ENCODE measurements at regions not wholly inside any gene's neighbourhood (a gene's known extent, or its start where the extent isn't known, plus 50 kb on each side); places are given as distances from the start of the nearest gene placed in this dataset.
A peak's percentile ranks its signal among the peaks of the same experiment; 100 is the strongest.

DNA sequence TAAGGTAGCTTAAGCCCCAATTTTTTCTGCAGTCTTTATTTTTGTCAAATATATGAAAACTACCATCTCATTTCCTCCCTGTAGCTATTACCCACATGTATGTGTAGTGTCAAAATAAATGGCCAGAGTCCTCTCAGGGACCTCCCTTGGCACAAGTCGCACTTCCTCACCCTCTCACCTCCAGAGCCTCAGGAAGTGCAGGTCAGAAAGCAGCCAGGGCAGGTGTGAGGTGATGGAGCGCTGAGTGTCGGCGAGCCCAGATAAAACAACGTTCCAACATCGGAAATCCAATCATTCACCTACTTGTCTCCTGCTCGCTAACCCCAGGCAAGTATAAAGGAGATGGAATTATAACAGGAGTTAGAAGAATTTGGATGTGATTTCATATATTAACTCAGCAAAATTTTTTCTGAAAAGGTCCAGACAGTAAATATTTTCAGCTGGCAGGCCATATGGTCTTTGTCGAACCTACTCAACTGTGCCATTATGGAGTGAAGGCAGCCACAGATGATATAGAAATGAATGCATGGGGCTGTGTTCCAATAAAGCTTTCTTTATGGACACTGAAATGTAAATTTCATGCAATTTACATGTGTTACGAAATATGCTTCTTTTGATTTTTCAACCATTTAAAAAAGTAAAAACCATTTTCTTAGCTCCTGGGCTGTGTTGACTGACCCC lies 76.8 kb upstream of the ERG start:
- H3K9ac ChIP-seq (ENCODE audit: insufficient read depth in 1 of 2, low read length in 2 of 2), result no peak overlapping the region
- no peak for ATAC-seq (ENCODE audit: insufficient read depth, low FRiP score)
- peaks cover 0 to under 1% (median 0%) of the 10 kb centered on the region in 3 donors for H3K27me3 ChIP-seq (ENCODE audit: control insufficient read depth in 3 of 3, insufficient read depth in 3 of 3, low read length in 2 of 3)
- no peak overlapping the region for H3K4me3 ChIP-seq
- H3K9me3 ChIP-seq (ENCODE audit: control insufficient read depth in 4 of 4, insufficient read depth in 3 of 4, low read length in 3 of 4), result no peaks in the 10 kb centered on the region
- TF ChIP-seq, protein P1, sequence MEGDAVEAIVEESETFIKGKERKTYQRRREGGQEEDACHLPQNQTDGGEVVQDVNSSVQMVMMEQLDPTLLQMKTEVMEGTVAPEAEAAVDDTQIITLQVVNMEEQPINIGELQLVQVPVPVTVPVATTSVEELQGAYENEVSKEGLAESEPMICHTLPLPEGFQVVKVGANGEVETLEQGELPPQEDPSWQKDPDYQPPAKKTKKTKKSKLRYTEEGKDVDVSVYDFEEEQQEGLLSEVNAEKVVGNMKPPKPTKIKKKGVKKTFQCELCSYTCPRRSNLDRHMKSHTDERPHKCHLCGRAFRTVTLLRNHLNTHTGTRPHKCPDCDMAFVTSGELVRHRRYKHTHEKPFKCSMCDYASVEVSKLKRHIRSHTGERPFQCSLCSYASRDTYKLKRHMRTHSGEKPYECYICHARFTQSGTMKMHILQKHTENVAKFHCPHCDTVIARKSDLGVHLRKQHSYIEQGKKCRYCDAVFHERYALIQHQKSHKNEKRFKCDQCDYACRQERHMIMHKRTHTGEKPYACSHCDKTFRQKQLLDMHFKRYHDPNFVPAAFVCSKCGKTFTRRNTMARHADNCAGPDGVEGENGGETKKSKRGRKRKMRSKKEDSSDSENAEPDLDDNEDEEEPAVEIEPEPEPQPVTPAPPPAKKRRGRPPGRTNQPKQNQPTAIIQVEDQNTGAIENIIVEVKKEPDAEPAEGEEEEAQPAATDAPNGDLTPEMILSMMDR (IDR thresholded peaks at IDR 0.05; ENCODE audit: control extremely low read depth, extremely low read depth), result no peak
- no peaks in the 10 kb centered on the region for H3K36me3 ChIP-seq (ENCODE audit: control insufficient read depth in 4 of 4, insufficient read depth in 4 of 4, low read length in 4 of 4)
- H3K4me1 ChIP-seq (ENCODE audit: control insufficient read depth in 5 of 5, insufficient read depth in 5 of 5, low read length in 5 of 5), result no peaks in the 10 kb centered on the region
- H3K27ac ChIP-seq (ENCODE audit: low read depth in 1 of 2, low read length in 1 of 2), result no peak overlapping the region
- 82 to 85% methylated on average over 9 of the region's 9 CpGs for WGBS, 2 donors
- peak in 1 of 3 donors; percentile 22 for DNase-seq

DNA sequence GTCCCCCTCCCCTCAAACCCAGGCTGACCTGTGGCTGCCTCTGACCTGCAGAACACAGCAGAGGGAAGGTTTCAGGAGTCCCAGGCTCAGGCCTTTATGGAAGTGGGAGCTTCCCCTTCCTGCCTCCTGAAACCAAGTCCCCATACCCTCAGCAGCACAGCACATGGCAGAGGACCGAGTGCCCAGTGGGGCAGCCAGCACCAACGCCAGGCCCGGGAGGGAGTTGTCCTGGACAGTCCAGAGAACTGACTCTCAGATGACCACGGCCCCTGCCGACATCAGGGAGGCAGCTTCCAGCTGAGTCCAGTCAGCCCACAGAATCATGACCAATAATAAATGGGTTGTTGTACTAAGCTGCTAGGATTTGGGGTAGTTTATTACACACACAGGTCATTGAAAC lies 79.6 kb upstream of the ERG start:
- no peak for ATAC-seq (ENCODE audit: insufficient read depth, low FRiP score)
- Histone ChIP-seq H3K36me3 (ENCODE audit: control insufficient read depth in 4 of 4, insufficient read depth in 4 of 4, low read length in 4 of 4) (no peaks in the 10 kb centered on the region), H3K4me1 (ENCODE audit: control insufficient read depth in 5 of 5, insufficient read depth in 5 of 5, low read length in 5 of 5) (no peaks in the 10 kb centered on the region), H3K27me3 (ENCODE audit: control insufficient read depth in 3 of 3, insufficient read depth in 3 of 3, low read length in 2 of 3) (no peaks in the 10 kb centered on the region), H3K9ac (ENCODE audit: insufficient read depth in 1 of 2, low read length in 2 of 2) (no peak overlapping the region), H3K27ac (ENCODE audit: low read depth in 1 of 2, low read length in 1 of 2) (no peak overlapping the region), H3K9me3 (ENCODE audit: control insufficient read depth in 4 of 4, insufficient read depth in 3 of 4, low read length in 3 of 4) (no peaks in the 10 kb centered on the region), H3K4me3 (no peak overlapping the region)
- WGBS, 2 donors, result 94 to 95% methylated on average over 5 of the region's 5 CpGs
- no peak for DNase-seq
- TF ChIP-seq, protein P1 (IDR thresholded peaks at IDR 0.05; ENCODE audit: control extremely low read depth, extremely low read depth), result no peak

- H3K27ac ChIP-seq (ENCODE audit: low read depth in 1 of 2, low read length in 1 of 2), result no peak overlapping the region
- no peaks in the 10 kb centered on the region for H3K9me3 ChIP-seq (ENCODE audit: control insufficient read depth in 4 of 4, insufficient read depth in 3 of 4, low read length in 3 of 4)
- peaks cover 0 to 6% (median 0%) of the 10 kb centered on the region in 5 donors for H3K4me1 ChIP-seq (ENCODE audit: control insufficient read depth in 5 of 5, insufficient read depth in 5 of 5, low read length in 5 of 5)
- H3K36me3 ChIP-seq (ENCODE audit: control insufficient read depth in 4 of 4, insufficient read depth in 4 of 4, low read length in 4 of 4), result no peaks in the 10 kb centered on the region
- no peak overlapping the region for H3K9ac ChIP-seq (ENCODE audit: insufficient read depth in 1 of 2, low read length in 2 of 2)
- no peaks in the 10 kb centered on the region for H3K27me3 ChIP-seq (ENCODE audit: control insufficient read depth in 3 of 3, insufficient read depth in 3 of 3, low read length in 2 of 3)
- TF ChIP-seq, protein P1 (IDR thresholded peaks at IDR 0.05; ENCODE audit: control extremely low read depth, extremely low read depth), result no peak
- H3K4me3 ChIP-seq, result no peak overlapping the region
- no peak for ATAC-seq (ENCODE audit: insufficient read depth, low FRiP score)
- 94 to 100% methylated on average over 2 of the region's 2 CpGs for WGBS, 2 donors
- no peak for DNase-seq
Observed at GRCh38 chr21:38590449-38591217, 92.4 kb upstream of the ERG start.

Measured in lung (tissue), 11 donors.